Muscle of arm (tissue), 1 donor: ENCODE measurements at regions not wholly inside any gene's neighbourhood (a gene's known extent, or its start where the extent isn't known, plus 50 kb on each side); places are given as distances from the start of the nearest gene placed in this dataset.
"Not testable (repeated sequence)": the region's sequence is repeated elsewhere in the genome, so short reads cannot be mapped to it uniquely, and the experiment has no call there.

ENCODE experiments used
- DNase-seq: peaks from one replicate; pipeline ENCODE4 v3.0.0-alpha.2; 2013

DNA sequence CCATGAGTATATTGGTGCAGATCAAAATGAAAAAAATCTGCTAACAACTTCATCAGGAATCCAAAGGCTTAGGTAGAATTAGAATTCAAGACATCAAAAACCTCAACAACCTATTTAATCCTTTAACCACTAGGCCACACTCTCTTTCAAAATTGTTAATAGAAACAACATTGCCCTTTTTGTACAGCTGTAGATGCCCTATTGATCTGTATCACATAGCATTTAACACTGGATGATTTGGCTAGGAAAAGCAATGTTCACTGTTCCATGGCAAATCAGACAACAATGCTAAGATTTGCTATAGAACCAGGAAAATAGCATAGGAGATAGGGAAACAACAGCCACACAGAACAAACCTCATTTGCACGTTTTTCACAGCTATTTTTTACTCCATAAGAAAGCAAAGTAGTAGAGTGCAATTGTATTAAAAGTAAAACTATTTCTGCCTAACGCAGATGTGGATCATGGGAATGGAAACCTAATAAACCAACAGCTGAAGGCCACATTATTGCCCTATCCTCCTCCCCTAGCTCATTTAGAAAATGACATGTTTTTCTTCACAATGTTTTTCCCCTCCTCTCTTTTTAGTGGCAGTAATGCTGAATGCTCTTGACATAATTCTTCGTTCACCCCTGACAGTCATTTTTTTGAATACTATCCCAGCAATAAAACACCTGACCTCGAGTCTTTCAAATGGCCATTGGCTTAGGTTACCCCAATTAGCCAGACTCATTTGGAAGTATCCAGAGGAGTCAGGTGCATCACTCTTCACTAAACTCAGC is 373.0 kb upstream of the CCNH start:
- DNase-seq, result no peak

DNA sequence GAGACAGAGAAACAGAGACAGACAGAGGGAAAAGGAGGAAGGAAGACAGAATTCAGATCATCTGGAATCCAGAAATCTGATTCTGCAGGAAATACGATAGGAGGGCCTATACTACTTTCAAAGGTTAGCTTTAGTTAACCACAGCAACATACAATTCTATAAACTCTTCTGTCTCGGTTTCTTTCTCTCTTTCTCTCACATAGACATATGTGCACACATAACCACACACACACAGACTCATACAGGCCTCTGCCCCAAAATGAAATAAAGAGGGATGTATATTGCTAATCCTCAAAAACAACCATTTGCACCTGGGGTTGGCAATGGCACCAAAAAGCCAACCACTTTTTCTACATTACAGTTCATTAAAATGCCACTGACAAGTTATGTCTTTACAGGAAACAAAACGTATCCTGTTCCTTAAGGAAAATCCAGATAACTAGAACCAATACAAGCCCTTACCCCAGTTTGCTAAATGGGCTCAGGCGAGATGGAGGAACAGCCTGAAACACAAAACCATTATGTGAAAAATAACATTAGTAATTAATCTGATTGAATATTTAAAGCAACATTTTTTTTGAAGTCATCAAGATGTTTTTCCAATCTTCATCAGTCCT is 372.3 kb upstream of the CCNH start:
- no peak for DNase-seq

GRCh38 chr5:87784311-87784710 is 371.6 kb upstream of the CCNH start:
- no peak for DNase-seq

- no peak for DNase-seq
Observed at GRCh38 chr5:87782916-87783315, 370.2 kb upstream of the CCNH start.

DNA sequence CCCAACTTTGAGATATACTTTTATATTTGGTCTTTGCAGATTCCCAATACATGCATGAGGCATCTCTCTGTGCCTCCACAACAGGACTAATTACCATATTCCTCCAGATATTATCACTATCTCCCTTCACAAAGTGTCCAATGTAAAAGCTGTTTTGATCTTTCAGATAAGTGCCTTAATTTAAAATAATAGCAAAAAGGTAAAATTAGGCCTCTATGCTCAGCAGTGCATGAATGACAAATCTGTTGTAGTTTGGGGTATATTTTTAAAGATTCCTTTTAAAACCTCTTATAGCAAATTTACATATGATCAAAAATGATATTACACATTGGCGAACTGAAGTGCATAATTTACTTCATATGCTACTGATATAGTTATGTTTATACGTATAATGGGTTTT is 369.2 kb upstream of the CCNH start:
- no peak for DNase-seq

GRCh38 chr5:87780831-87781760 is 368.4 kb upstream of the CCNH start:
- DNase-seq, result peak; percentile 84

- no peak for DNase-seq
Observed at GRCh38 chr5:87778876-87779275, 366.1 kb upstream of the CCNH start.

- DNase-seq, result no peak
Observed at GRCh38 chr5:87777877-87778276, 365.1 kb upstream of the CCNH start.

- DNase-seq, result no peak
Observed at GRCh38 chr5:87776785-87777184, 364.1 kb upstream of the CCNH start.

GRCh38 chr5:87776302-87776701 is 363.6 kb upstream of the CCNH start:
- DNase-seq, result not testable (repeated sequence)

GRCh38 chr5:87775228-87775627 is 362.5 kb upstream of the CCNH start:
- DNase-seq, result no peak

GRCh38 chr5:87774804-87775203 is 362.1 kb upstream of the CCNH start:
- no peak for DNase-seq

DNA sequence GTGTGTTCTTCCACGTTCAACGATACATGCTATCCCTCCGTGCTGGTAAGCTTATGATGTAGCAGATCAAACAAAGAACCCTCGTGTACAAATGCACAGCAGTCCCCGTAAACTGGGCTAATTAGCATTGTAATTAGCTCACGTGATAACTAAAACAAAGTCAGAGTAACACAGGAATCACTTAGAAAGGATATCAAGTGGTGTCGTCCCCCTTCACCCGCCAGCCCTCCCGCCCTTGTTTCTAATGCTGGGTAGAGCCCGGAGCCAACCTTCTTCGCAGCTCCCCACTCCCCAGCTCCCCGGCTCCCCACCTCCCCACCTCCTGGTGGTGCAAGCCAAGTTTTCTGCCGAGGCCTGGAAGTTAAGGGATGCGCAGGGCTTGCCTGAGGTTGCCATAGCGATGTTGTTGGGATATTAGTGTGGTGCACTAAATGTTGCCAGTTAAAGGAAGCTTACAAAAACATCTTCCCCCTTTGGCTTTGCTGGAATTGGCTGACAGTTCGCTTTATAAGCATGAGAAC is 357.9 kb upstream of the CCNH start:
- no peak for DNase-seq

DNA sequence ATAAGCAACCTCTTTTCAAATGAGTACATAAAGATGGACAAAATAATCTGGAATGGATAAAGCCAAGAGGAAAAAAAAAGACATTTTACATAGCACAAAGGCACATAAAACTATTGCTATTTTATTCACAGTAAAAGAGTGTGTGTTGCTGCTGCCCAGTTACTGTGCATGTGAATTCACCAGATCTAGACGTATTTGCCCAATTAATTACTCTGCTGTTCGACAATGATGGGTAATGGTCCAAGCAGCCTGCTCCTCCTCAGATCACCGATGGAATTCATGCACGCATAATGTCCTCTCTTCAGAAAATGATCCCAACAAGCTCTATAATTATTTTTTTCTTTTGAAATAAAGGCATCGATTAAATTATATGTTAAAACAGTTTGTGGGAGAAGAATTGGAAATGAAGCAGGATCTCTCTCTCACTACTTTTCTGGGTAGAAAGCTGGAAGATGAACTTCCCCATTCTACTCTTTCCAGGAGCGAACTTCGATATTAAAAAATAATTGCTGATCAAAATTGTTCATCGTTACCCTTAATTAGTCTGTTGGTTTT is 357.4 kb upstream of the CCNH start:
- DNase-seq, result no peak

DNA sequence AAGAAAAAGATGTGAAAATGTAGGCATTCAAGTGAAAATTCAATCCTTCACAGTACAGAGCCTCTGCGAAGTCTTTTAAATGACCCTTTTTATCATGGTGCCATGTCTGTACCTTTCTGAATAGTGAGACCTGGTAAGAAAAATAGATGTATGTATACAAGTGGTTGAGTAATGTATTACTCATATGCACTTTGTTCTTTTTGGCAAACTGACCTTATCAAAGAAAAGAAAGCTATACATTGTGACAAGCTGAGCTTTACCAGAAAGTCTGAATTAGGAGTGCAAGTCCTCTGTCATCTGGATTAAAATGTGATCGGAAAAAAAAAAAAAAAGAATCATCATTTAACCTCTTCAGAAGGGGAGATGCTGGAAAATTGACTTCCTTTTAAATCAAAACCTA is 356.4 kb upstream of the CCNH start:
- no peak for DNase-seq

DNA sequence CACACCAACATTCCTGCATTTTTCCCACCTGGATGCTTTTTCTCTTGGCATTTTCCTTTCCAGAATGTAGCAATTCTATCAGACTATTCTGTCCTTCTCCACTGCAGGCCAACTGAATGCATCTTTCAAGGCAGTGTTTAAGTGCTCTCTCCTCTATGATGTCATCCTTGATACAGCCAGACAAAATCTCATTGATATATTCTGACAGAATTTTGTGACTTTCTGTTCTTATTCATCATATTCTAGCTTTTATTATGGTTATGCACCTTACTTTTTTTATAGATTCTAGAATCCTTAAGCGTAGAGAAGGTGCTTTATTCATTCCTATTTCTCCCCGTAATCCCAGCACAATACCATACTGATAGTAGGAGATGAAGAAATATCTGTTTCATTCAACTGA is 355.5 kb upstream of the CCNH start:
- no peak for DNase-seq

DNA sequence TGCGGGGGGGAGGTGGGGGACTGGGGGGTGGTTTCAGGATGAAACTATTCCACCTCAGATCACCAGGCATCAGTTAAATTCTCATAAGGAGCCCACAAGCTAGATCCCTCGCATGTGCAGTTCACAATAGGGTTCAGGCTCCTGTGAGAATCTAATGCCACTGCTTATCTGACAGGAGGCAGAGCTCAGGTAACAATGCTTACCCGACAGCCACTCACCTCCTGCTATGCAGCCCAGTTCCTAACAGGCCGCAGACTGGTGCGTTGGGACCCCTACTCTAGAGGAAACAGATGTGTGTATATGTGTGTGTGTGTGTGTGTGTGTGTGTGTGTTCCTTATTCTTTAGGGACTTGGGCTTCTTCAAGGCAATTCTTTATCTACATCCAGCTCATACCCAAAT is 352.3 kb upstream of the CCNH start:
- no peak for DNase-seq

GRCh38 chr5:87762631-87763030 is 349.9 kb upstream of the CCNH start:
- DNase-seq, result no peak

DNA sequence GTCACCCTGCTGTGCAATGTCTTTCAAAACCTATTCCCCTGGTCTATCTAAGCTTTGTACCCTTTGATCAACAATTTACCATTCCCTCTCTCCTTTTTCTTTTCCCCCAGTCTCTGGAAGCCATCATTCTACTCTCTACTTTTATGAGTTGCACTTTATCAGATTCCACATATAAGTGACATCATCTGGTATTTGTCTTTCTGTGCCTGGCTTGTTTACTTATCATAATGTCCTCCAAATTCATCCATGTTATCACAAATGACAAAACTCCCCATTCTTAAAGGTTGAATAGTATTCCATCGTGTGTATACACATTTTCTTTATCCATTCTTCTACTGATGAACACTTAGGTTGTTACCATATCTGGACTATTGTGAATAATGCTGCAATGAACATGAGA is 344.2 kb upstream of the CCNH start:
- no peak for DNase-seq

- DNase-seq, result no peak
Observed at GRCh38 chr5:87755360-87755759, 342.6 kb upstream of the CCNH start.

- no peak for DNase-seq
Observed at GRCh38 chr5:87754009-87754757, 341.5 kb upstream of the CCNH start.
